ENCODE measurements at regions not wholly inside any gene's neighbourhood (a gene's known extent, or its start where the extent isn't known, plus 50 kb on each side); places are given as distances from the start of the nearest gene placed in this dataset.
"Not testable (repeated sequence)": the region's sequence is repeated elsewhere in the genome, so short reads cannot be mapped to it uniquely, and the experiment has no call there.

- peaks cover 14 to 21% of the 10 kb centered on the region in 2 donors for H3K4me1 ChIP-seq (ENCODE audit: control insufficient read depth in 1 of 2, low read depth in 2 of 2)
- no peaks in the 10 kb centered on the region for H3K9me3 ChIP-seq
- no peak overlapping the region for H3K4me3 ChIP-seq
- H3K27ac ChIP-seq = no peak overlapping the region
- TF ChIP-seq, protein P1, sequence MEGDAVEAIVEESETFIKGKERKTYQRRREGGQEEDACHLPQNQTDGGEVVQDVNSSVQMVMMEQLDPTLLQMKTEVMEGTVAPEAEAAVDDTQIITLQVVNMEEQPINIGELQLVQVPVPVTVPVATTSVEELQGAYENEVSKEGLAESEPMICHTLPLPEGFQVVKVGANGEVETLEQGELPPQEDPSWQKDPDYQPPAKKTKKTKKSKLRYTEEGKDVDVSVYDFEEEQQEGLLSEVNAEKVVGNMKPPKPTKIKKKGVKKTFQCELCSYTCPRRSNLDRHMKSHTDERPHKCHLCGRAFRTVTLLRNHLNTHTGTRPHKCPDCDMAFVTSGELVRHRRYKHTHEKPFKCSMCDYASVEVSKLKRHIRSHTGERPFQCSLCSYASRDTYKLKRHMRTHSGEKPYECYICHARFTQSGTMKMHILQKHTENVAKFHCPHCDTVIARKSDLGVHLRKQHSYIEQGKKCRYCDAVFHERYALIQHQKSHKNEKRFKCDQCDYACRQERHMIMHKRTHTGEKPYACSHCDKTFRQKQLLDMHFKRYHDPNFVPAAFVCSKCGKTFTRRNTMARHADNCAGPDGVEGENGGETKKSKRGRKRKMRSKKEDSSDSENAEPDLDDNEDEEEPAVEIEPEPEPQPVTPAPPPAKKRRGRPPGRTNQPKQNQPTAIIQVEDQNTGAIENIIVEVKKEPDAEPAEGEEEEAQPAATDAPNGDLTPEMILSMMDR (IDR thresholded peaks at IDR 0.05) = no peak
- no peak for DNase-seq (ENCODE audit: low spot score)
- ATAC-seq (ENCODE audit: insufficient number of reproducible peaks, low FRiP score, low read depth) = no peak
- no peaks in the 10 kb centered on the region for H3K27me3 ChIP-seq (replicated peaks; ENCODE audit: insufficient read depth)
- H3K36me3 ChIP-seq = no peaks in the 10 kb centered on the region
Observed at GRCh38 chr3:30454636-30455035, 151.8 kb upstream of the TGFBR2 start.

GRCh38 chr3:30455112-30455511 lies 151.3 kb upstream of the TGFBR2 start:
- not testable (repeated sequence) for H3K4me3 ChIP-seq; H3K27me3 ChIP-seq (replicated peaks; ENCODE audit: insufficient read depth); H3K9me3 ChIP-seq; ATAC-seq (ENCODE audit: insufficient number of reproducible peaks, low FRiP score, low read depth); DNase-seq (ENCODE audit: low spot score); H3K36me3 ChIP-seq
- Histone ChIP-seq H3K4me1 (ENCODE audit: control insufficient read depth in 1 of 2, low read depth in 2 of 2) (peaks cover 14 to 21% of the 10 kb centered on the region in 2 donors), H3K27ac (peak overlapping the region in 1 of 2 donors; percentile 62)

DNA sequence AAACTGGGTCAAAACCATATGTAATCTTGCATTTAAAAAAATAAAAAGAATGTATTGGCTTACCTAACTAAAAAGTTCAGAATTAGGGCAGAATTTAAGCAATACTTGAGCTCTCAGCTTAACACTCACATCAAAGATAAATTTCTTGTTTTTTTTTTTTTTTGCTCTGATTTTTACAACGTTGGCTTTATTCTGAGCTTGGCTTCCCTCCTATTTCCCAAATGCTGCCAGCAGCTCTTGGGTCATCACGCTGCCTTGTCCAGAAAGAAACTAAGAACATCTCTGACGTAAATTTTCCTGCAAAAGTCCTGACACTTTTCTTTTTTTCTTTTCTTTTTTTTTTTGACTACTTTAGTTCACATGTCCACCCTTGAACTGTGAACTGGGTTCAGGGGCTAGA lies 150.6 kb upstream of the TGFBR2 start:
- no peak overlapping the region for H3K4me3 ChIP-seq
- H3K27ac ChIP-seq = peak overlapping the region in 1 of 2 donors; percentile 62
- H3K4me1 ChIP-seq (ENCODE audit: control insufficient read depth in 1 of 2, low read depth in 2 of 2) = peaks cover 14 to 21% of the 10 kb centered on the region in 2 donors
- DNase-seq (ENCODE audit: low spot score) (peak; percentile 11), ATAC-seq (ENCODE audit: insufficient number of reproducible peaks, low FRiP score, low read depth) (peak; percentile 46)
- H3K27me3 ChIP-seq (replicated peaks; ENCODE audit: insufficient read depth) = no peaks in the 10 kb centered on the region
- H3K36me3 ChIP-seq = no peaks in the 10 kb centered on the region
- no peaks in the 10 kb centered on the region for H3K9me3 ChIP-seq
- TF ChIP-seq, protein P1 (IDR thresholded peaks at IDR 0.05) = no peak

DNA sequence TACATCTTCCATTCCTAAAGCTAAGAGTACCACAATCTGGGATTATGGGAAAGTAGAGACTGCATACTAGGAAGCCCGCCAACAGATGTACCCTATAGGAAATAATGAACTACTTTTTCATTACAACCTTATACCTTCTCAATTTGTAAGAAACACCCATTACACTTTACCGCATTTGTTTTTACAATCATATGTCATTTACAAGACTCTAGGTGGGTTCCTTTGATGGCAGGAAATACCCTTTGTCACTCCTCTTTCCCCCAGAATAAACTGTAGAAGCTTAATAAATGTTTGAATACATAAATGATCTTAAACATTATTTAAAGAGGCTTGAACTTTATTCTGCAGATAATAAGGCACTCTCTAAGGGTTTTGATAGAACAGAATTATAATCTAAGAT lies 150.1 kb upstream of the TGFBR2 start:
- H3K4me1 ChIP-seq (ENCODE audit: control insufficient read depth in 1 of 2, low read depth in 2 of 2) = peaks cover 14 to 21% of the 10 kb centered on the region in 2 donors
- TF ChIP-seq, protein P1 (IDR thresholded peaks at IDR 0.05) = no peak
- no peak for ATAC-seq (ENCODE audit: insufficient number of reproducible peaks, low FRiP score, low read depth)

DNA sequence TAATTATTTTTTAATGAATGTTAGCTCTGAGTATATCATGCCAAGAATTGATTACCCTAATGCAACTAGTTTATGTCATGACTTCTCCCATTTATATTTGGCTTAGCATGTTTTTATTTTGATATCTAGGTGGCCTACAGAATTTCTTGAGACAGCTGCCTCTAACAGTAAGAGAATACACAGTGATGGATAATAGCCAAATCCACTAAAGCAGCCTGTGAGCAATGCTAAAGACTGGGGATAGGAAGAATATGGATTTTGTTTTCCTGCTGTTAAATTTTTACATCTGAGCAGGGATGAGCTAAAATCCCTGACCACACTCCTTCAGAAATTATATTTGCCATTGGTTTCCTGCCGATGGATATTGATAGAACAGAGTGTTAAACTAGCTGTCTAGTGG lies 149.3 kb upstream of the TGFBR2 start:
- H3K4me1 ChIP-seq (ENCODE audit: control insufficient read depth in 1 of 2, low read depth in 2 of 2) = peaks cover 14 to 21% of the 10 kb centered on the region in 2 donors
- H3K9me3 ChIP-seq = no peaks in the 10 kb centered on the region
- ATAC-seq (ENCODE audit: insufficient number of reproducible peaks, low FRiP score, low read depth) (no peak), DNase-seq (ENCODE audit: low spot score) (no peak)
- TF ChIP-seq, protein P1 (IDR thresholded peaks at IDR 0.05) = no peak
- no peaks in the 10 kb centered on the region for H3K36me3 ChIP-seq
- H3K27ac ChIP-seq = no peak overlapping the region
- H3K27me3 ChIP-seq (replicated peaks; ENCODE audit: insufficient read depth) = no peaks in the 10 kb centered on the region
- H3K4me3 ChIP-seq = no peak overlapping the region

More for the DNA sequence above, 150.1 kb upstream of the TGFBR2 start:
- H3K27ac ChIP-seq = peak overlapping the region in 1 of 2 donors; percentile 62
- no peaks in the 10 kb centered on the region for H3K27me3 ChIP-seq (replicated peaks; ENCODE audit: insufficient read depth)
- no peak for DNase-seq (ENCODE audit: low spot score)
- no peaks in the 10 kb centered on the region for H3K36me3 ChIP-seq
- no peak overlapping the region for H3K4me3 ChIP-seq
- H3K9me3 ChIP-seq = no peaks in the 10 kb centered on the region

DNA sequence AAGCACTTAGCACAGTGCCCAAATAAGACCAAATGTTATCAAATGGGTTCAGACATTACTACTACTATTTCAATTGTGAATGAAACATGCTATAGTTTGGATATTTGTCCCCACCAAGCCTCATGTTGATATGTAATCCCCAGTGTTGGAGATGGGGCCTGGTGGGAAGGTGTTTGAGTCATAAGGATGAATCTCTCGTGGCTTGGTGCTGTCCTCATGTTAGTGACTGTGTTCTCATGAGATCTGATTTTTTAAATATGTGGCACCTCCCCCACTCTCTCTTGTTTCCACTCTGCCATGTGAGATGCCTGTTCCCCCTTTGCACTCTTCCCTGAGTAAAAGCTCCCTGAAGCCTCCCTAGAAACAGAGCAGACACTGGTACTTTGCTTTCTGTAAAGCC lies 148.7 kb upstream of the TGFBR2 start:
- no peaks in the 10 kb centered on the region for H3K27me3 ChIP-seq (replicated peaks; ENCODE audit: insufficient read depth)
- H3K4me3 ChIP-seq = no peak overlapping the region
- no peak overlapping the region for H3K27ac ChIP-seq
- H3K36me3 ChIP-seq = no peaks in the 10 kb centered on the region
- ATAC-seq (ENCODE audit: insufficient number of reproducible peaks, low FRiP score, low read depth) (no peak), DNase-seq (ENCODE audit: low spot score) (no peak)
- TF ChIP-seq, protein P1 (IDR thresholded peaks at IDR 0.05) = no peak
- peaks cover 14 to 21% of the 10 kb centered on the region in 2 donors for H3K4me1 ChIP-seq (ENCODE audit: control insufficient read depth in 1 of 2, low read depth in 2 of 2)
- H3K9me3 ChIP-seq = no peaks in the 10 kb centered on the region

All from thoracic aorta (tissue), 2 donors.